Lower lobe of right lung (tissue), 2 donors: ENCODE measurements at regions not wholly inside any gene's neighbourhood (a gene's known extent, or its start where the extent isn't known, plus 50 kb on each side); places are given as distances from the start of the nearest gene placed in this dataset.

Experiments used
- ATAC-seq, 2 donors: fragments of 200-7000 bp; cut with Tn5 transposase; one replicate each; pipeline ENCODE4 v1.9.1; 2020 to 2022; ENCODE audit warnings: mild to moderate bottlenecking in 2 of 2, moderate library complexity in 2 of 2
- DNase-seq: peaks from one replicate; pipeline ENCODE4 v3.0.0-alpha.2; 2020
- H3K27ac ChIP-seq: fragments of 200-600 bp; one replicate; pipeline ENCODE4 v1.8.0; 2022
- H3K27me3 ChIP-seq: fragments of 200-600 bp; one replicate; pipeline ENCODE4 v1.8.0; 2022; ENCODE audit warnings: low read depth
- H3K36me3 ChIP-seq: fragments of 200-600 bp; one replicate; pipeline ENCODE4 v1.8.0; 2022; ENCODE audit warnings: mild to moderate bottlenecking
- H3K4me1 ChIP-seq: fragments of 200-600 bp; one replicate; pipeline ENCODE4 v1.8.0; 2022
- H3K4me3 ChIP-seq: fragments of 200-600 bp; one replicate; pipeline ENCODE4 v1.8.0; 2022; ENCODE audit warnings: mild to moderate bottlenecking
- H3K9me3 ChIP-seq: fragments of 200-600 bp; one replicate; pipeline ENCODE4 v1.8.0; 2022
- intact Hi-C: fragments of 100-400 bp; cut with DNase I; formaldehyde crosslinking; loops from one replicate; pipeline ENCODE4 v1.11.0; 2022
- TF ChIP-seq, protein P1 (sequence below): fragments of 200-600 bp; IDR thresholded peaks from one replicate; pipeline ENCODE4 v1.8.0; 2022; ENCODE audit warnings: antibody characterized with exemption, mild to moderate bottlenecking
- donor health status: DM: no; HTN: yes; CAD: no; lungs with severe emphysema.

DNA sequence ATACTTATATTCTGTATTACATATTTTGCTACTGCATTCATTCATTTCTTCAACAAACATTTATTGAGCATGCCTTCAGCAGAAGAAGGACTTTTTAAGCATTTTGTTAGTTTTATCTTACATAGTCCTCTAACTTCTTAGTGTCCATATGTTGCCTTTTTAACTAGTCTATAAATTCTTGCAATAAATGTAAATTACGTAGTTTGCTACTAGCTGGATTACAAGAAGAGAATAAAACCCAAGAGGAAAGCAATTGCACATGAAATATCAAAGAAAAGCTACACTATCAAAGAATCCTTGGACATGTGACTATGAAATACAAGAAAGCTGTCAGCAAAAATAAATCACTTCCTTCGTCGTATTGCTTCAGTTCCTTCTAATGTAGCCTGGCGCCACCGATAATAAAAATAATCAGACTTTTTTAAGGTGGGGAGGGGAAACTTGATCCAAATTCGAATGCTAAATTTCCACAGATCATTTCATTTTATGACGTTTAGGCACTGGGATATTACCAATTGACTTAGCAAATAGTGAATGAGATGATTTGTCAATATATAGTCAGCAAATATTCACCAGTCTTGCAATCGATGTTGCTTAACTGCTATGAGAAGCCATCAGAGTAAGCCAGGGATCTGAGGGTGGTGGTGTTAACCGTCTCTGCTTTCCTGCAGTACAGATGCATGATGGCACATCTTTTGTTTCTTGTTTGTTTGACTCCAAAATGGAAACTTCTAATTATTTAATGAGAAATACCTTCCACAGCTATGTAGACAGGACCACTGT is 258.7 kb upstream of the EXOC2 start:
- H3K4me1 ChIP-seq, result peaks cover 4% of the 10 kb centered on the region
- peaks cover 9% of the 10 kb centered on the region for H3K27me3 ChIP-seq
- no peak overlapping the region for H3K4me3 ChIP-seq
- no peak overlapping the region for H3K27ac ChIP-seq
- intact Hi-C loops, result no loop called here
- TF ChIP-seq, protein P1, sequence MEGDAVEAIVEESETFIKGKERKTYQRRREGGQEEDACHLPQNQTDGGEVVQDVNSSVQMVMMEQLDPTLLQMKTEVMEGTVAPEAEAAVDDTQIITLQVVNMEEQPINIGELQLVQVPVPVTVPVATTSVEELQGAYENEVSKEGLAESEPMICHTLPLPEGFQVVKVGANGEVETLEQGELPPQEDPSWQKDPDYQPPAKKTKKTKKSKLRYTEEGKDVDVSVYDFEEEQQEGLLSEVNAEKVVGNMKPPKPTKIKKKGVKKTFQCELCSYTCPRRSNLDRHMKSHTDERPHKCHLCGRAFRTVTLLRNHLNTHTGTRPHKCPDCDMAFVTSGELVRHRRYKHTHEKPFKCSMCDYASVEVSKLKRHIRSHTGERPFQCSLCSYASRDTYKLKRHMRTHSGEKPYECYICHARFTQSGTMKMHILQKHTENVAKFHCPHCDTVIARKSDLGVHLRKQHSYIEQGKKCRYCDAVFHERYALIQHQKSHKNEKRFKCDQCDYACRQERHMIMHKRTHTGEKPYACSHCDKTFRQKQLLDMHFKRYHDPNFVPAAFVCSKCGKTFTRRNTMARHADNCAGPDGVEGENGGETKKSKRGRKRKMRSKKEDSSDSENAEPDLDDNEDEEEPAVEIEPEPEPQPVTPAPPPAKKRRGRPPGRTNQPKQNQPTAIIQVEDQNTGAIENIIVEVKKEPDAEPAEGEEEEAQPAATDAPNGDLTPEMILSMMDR, result no peak
- no peak for ATAC-seq
- H3K9me3 ChIP-seq, result no peaks in the 10 kb centered on the region
- no peak for DNase-seq
- no peaks in the 10 kb centered on the region for H3K36me3 ChIP-seq

DNA sequence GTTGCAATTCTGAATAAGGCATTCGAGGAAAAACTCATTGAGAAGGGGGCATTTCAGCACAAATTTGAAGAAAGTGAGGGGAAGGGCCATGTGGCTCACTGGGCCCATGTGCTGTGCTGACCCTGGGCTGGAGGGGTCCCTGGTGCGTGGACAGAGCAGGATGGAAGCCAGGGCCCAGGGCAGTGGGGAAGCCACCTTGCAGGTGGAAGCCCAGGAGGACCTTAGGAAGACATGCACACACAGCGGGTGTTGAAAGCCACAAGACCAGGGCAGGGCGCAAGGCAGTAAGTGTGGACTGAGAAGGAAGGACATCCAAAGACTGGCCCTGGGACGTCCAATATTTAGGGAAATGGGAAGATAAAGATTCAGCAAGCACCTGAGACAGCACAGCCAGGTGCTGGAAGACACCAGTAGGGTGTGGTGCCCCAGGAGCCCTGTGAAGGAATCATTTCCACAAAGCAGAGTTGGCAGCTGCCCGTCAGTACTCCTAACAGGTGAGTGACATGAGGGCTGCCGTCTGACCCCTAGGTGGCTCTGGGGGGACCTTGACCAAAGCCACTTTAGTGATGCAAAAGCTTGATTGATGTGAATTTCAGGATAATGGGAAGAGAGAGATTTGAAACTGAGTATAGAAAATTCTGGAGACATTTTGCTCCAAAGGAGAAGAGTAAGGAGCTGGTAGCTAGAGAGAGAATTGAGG is 254.4 kb upstream of the EXOC2 start:
- no peak overlapping the region for H3K27ac ChIP-seq
- TF ChIP-seq, protein P1, result no peak
- no peak overlapping the region for H3K4me3 ChIP-seq
- no peak for DNase-seq
- no peak for ATAC-seq
- H3K36me3 ChIP-seq, result no peaks in the 10 kb centered on the region
- intact Hi-C loops, result no loop called here
- H3K4me1 ChIP-seq, result peaks cover 4% of the 10 kb centered on the region
- H3K9me3 ChIP-seq, result peaks cover 3% of the 10 kb centered on the region
- no peaks in the 10 kb centered on the region for H3K27me3 ChIP-seq

DNA sequence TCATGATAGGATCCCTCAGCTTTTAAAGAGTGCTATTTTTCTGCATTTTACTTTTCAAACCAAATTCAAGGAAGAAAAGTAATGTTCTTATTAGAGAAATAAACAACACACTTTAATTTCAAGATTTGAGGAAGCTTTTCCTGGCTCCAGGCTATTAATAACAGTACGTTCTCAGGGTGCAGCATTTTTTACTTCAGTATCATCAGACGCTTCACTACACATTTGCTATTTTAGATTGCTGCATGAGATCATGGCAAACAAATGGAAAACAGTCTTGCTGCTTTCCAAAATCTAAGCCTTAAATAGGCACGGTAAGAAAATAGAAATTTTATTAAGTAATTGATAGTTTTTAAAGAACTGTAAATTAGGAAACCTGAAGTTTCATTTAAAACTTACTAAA is 253.6 kb upstream of the EXOC2 start:
- H3K9me3 ChIP-seq, result peaks cover 3% of the 10 kb centered on the region
- H3K36me3 ChIP-seq, result no peaks in the 10 kb centered on the region
- no peak for DNase-seq
- H3K4me3 ChIP-seq, result no peak overlapping the region
- intact Hi-C loops, result no loop called here
- H3K4me1 ChIP-seq, result no peaks in the 10 kb centered on the region
- H3K27ac ChIP-seq, result no peak overlapping the region
- TF ChIP-seq, protein P1, result no peak
- no peak for ATAC-seq
- H3K27me3 ChIP-seq, result no peaks in the 10 kb centered on the region

DNA sequence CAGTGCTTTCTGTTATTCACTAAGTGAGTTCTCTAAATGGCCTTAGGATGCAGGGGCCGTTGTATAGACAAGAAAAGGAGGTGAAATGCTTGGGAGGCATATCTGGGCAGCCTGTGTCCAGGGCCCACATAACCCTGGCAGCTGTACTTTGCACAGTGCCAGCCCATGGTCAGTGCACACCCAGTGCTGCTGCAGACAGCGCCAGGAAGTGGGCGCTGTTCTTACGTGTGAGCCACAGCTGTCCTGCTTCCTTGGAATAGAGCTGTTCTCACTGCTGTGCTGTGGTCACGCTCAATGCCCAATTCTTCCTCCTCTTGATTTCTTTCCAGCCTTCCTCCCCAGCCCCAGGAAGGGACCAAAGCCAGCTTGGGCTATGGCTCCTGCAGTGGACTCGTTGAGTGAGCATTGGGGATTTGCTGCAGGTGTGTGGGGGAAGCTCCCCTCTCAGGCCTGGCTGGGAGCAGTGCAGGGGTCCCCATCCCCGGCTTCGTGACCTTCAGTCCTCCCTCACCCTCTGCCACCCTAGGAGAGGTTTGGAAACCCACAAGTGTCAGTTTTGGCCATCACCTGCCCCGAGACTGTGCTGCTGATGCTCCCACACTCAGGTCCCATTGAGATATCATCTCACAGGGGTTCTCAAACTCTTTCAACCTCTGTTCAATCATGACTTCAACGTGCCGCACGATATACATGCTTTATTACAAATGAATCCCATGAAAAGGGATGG is 246.8 kb upstream of the EXOC2 start:
- TF ChIP-seq, protein P1, result no peak
- H3K27me3 ChIP-seq, result peaks cover 4% of the 10 kb centered on the region
- peaks cover 3% of the 10 kb centered on the region for H3K9me3 ChIP-seq
- ATAC-seq, result no peak
- H3K4me1 ChIP-seq, result no peaks in the 10 kb centered on the region
- H3K27ac ChIP-seq, result no peak overlapping the region
- H3K36me3 ChIP-seq, result no peaks in the 10 kb centered on the region
- intact Hi-C loops, result no loop called here
- no peak for DNase-seq
- H3K4me3 ChIP-seq, result no peak overlapping the region

DNA sequence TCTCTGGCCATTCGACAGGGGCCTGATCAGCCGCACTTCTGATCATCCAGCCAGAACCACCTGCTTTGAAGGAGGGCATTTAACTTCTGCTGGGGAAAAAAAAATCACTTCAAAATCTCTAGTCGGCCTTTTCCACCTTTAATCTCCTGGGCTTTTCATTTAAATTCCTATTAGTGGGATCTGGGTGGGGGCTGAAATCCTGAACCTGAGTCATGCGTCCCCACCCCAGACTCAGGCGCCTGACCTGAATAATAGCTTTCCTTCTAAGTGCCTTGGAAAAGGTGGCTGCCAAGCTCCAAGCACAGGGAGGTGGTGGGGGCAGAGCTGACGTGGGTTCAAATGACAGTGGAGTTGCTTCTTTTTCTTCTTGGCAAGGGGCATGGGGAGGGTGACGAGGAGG is 246.0 kb upstream of the EXOC2 start:
- Histone ChIP-seq H3K27me3 (peaks cover 4% of the 10 kb centered on the region), H3K36me3 (no peaks in the 10 kb centered on the region), H3K9me3 (no peaks in the 10 kb centered on the region), H3K4me1 (no peaks in the 10 kb centered on the region), H3K4me3 (no peak overlapping the region), H3K27ac (no peak overlapping the region)
- intact Hi-C loops, result no loop called here
- no peak for ATAC-seq
- TF ChIP-seq, protein P1, result no peak
- DNase-seq, result no peak
